NOMO-1 treated with dmso at 0.1 percent for 144 hours (cell line): ENCODE measurements at regions not wholly inside any gene's neighbourhood (a gene's known extent, or its start where the extent isn't known, plus 50 kb on each side); places are given as distances from the start of the nearest gene placed in this dataset.
A peak's percentile ranks its signal among the peaks of the same experiment; 100 is the strongest.
"Not testable (repeated sequence)": the region's sequence is repeated elsewhere in the genome, so short reads cannot be mapped to it uniquely, and the experiment has no call there.

Source experiments
- DNase-seq: peaks from one replicate; lab custom pipeline; 2025; ENCODE audit not compliant: unreplicated experiment; lab: John Stamatoyannopoulos, UW

DNA sequence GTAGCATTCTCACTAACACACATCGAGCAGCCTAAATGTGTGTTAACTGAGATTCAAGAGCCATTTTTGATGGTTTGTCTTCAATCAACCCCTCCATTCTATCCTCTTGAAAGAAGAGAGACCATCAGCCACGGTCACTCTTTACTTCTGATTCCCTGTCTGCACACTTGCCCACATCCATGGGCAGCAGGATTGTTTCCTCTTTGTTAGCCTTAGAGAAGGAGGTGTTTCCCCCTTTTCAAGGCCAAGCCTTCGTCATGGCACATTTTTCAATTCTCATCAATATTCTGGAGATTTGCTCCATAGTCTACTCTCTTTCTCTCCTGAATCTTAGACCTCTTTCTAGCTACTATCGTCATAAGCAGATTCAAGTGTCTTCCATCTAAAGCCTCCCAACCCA lies 522.4 kb upstream of the NAALADL2 start:
- no peak for DNase-seq

DNA sequence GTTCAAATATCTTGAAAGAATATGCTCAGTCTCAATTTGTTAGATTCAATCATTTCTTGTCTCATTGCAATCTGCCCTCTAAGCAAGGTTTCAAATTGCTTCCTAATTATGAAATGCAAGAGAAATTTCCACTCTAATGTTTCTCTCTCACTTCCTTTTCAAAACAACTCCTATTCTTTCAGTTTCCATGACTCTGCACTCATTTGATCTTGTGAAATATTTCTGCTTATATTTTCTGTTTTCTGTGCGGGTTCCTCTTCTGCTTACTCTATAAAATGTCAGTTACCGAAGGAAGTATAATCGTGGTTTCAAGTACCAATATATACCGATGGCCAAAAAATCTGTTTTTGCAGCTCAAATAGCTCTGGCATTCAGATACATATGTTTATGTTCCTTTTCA lies 521.9 kb upstream of the NAALADL2 start:
- peak; percentile 84 for DNase-seq

DNA sequence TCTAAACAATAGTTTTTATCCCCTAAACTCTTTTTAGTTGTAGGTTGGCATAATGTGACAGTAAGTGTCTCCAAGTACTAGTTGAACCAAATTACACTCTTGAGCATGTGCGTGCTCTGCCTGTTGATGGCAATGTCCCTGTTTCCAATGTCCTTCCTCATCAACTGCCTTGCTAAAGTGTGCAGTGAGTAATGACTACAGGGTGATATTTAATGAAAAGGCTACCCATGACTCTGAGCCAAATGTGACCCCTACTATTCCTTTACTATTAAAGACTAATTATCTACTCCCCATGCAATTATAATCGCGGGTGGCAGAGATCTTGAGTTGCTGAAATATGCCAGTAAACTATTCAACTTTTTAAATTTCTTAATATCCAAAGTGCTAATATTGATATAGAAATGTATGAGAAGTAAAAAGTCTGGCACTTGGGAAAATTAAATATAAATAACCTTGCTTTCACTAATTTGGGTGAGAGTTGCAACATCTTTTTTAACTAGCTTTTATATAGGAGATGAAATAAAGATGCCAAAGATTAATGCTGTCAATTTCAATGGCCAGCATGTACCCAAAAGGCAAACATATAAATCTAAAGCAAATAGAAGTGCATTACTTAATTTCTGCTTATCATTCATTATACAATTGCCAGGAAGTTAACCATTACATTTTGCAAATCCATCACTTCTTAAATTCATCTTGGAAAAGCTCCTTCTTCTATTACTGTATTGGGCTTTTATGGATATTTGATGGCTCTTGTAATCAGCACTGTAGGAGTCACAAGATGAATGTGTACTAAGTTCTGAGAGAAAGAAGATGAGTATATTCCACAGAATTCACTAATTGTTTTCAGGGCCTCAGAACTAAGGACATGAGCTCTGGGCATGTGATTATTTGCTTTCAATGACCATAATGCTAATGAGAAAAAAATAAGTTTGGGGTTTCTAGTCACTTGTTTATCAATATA lies 518.2 kb upstream of the NAALADL2 start:
- DNase-seq: no peak

DNA sequence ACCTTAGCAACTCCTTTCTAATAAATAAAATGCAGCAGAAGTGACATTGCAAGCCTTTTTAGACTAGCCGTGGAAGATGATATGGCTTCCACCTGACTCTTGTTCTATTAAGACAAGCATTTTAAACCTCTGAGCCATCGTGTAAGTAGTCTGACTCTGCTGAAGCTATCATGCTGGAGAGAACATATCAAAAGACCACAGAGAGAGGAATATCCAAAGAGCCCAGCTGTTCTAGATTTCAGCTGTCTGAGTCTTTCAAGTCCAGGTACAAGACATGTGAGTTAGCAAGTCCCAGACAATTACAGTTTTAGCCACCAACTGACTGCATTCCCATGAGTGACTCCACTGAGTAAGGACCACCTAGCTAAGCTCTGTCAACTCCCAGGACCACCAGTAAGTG lies 517.0 kb upstream of the NAALADL2 start:
- DNase-seq: no peak

DNA sequence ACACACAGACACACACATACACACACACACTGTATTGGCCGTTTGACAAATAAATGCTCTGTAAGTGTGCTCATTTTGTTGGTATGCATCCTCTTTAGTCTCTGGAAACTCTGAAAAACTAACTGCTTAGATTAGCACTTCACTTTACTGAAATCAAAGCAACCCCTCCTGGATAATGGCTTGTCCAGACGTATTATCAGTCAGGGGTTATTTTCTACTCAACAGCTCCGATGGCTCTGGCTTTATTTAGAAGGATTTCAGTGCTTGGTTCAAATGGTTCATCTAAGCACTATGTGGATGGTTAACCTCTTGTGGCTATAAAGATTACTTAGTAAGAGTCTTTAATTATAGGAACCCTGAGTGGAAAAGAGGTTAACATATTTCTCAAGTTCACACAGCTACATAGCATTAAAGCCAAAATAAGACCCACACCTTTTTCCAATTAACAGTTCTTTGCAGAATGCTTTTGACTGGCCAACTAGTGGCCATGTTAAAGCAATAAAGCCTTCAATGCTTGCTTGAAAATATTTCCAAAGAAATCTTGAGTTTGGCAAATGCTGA lies 516.1 kb upstream of the NAALADL2 start:
- DNase-seq: no peak

DNA sequence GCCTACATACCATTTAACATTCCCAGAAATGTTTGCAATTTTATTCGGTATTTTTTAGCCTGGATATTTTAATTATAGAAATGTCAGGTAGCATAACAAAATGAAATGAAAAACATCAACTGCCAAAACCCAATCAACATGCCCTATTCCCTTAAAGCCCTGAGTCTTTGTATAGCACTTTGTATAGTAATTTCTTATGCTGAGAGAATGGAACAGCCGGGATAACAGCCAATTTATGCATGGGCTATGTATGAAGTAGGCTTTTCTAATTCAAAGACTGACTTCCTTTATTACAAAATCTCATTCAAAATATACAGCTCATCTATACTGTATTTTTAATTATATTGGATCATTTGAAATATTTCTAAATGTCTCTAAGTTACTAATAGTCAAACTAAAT lies 513.0 kb upstream of the NAALADL2 start:
- no peak for DNase-seq

DNA sequence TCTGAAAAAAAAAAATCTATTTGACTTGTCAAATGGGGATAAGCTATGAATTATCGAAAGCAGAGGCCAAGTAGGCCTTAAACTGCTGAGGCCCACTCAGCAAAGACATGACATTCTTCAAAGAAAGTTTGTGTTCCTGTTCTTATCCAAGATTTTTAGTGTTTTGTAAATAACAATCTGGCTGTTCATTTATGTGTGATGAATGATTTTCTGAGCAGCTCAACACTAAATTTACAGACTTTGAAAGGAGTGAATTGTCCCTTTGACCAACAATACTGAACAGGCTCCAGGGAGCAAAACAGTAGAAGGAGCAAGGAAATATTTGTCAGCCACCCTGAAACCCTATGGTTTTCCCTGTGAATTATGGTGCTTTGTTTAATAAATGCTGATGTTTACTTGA lies 512.6 kb upstream of the NAALADL2 start:
- no peak for DNase-seq

DNA sequence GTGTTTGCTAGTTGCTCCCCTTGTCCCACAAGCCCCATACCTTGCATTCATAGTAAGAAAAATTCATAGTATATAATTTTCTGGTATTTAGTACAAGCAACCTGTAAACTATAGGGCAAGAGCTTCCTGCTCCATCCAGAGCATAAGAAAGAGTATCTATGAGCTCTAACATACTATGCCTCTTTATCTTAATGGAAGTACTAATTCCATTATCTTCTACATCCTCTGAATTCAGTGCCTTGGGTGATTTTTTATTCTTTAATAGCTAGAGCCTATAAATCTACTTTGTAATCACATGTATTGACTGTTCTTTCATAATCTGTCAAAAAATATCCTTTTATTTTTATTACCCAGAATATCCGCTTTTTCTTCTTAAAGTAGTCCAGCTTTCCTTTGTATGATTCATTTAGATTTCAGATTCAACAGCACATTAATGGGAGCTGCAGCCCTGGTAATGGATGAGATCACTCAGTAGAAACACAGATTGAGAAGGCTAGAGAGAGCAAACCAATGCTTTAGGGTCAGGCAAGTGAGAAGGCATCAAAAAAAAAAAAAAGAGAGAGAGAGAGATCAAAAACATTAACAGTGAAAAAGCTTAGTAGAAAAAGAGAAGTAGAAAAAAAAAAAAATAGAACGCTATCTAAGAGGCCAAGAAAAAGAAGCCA lies 511.5 kb upstream of the NAALADL2 start:
- no peak for DNase-seq

DNA sequence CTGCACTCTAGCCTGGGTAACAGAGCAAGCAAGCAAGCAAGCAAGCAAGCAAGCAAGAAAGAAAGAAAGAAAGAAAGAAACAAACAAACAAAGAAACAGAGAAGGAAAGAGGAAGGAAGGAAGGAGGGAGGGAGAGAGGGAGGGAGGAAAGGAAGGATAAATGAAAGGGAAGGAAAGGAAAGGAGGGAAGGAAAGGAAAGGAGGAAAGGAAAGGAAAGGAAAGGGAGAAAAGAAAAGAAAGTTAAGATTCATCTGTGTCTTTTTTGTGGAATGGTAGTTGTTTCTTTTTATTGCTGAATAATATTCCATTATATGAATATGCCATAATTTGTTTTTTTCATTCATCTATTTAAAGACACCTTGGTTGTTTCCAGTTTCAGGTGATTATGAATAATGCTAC lies 506.9 kb upstream of the NAALADL2 start:
- DNase-seq: no peak

DNA sequence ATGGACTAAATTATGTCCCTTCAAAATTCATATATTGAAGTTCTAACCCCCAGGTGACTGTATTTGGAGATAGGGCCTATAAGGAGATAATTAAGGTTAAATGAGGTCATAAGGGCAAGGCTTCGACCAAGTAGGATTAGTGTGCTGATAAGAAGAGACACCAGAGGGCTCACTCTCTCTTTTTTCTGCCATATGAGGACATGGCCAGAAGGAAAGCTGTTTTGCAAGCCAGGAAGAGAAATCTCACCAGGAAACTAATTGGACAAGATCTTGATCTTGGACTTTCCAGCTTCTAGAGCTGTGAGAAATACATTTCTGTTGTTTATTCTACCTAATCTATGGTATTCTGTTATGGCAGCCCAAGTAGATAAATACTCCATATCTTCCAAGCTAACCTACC lies 503.6 kb upstream of the NAALADL2 start:
- no peak for DNase-seq

DNA sequence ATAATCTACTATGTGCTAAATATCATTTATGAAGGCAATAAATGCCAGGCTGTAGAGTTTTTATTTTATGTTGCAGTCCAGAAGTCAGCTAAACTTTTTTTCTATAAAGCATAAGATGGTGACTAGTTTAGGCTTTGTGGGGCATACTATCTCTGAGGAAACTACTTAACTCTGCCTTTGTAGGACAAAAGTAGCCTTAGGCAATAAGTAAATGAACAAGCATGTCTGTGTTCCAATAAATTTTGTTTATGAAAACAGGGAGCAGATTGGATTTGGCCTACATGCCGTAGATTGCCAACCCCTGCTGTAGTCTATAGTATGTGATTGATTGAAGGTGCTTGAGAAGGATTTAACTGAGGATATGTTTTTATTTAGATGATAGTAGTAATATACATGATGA lies 502.5 kb upstream of the NAALADL2 start:
- no peak for DNase-seq

DNA sequence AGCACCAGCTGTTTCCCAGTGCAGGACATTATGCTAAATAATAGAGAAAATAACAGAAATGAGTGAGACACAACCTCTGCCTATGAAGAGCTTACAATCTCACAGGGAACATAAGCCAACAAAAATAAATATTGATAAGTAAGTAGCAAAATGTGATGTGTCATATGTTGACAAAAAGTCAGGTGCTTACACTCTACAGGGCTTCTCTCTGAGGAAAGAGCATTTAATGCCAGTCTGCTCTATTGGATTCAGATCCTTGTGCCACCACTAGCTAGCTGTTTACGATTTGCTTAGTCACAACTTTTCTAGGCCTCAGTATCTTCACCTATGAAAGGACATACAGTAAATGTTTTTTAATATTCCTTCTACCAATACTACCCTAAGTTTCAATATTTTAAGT lies 500.9 kb upstream of the NAALADL2 start:
- DNase-seq: no peak

DNA sequence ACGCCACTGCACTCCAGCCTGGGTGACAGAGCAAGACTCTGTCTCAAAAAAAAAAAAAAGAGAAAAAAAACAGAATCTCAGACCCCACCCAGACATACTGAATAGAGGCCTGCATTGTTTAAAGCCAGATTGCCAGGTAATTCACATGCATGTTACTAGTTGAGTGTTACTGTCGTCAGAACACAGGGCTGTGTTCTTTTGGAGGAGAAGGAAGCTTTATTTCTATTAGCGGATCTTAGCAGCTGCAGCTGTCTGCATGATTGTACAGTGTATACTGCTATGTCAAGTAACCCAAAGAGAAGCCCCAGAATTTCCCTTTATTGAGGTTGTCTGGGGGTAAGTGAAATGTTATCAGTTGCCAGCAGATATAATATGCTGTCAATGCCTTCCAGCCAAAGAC lies 496.6 kb upstream of the NAALADL2 start:
- no peak for DNase-seq

DNA sequence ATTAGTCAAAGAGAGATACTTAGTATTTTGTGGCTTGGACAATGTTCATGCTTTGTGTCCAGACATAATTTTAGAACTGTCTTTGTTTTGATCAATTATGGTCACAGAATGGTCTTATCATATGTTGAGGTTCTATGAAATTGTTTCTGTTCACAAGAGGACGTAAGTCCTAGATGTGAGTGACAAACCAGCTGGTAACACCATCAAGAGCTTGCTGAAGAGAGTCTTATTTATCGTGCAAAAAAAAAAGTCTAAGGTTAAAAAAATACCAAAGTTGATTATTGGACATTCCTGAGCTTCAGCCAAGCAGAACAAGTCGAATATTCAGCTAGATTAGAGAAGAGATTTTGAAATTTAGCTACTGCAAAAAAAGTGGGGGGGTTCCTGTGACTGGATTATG lies 495.9 kb upstream of the NAALADL2 start:
- no peak for DNase-seq

DNA sequence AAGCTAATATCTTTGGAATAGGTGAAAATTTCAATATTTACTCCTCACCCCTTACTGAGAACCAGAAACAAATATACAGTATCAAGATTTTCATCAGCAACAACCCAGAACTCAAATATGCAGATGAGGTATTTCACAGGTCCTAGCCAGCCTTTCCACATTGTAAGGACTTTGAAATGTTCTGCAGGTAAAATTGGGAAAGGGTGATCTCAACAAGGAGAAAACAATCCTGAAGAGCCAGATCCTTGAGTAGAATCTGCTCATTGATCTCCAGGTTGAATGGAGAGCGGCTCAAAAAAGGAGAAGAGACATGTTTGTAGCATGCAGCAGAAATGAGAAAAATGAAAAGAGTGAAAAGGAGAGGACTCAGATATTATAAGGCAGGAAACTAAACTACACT lies 493.3 kb upstream of the NAALADL2 start:
- no peak for DNase-seq

DNA sequence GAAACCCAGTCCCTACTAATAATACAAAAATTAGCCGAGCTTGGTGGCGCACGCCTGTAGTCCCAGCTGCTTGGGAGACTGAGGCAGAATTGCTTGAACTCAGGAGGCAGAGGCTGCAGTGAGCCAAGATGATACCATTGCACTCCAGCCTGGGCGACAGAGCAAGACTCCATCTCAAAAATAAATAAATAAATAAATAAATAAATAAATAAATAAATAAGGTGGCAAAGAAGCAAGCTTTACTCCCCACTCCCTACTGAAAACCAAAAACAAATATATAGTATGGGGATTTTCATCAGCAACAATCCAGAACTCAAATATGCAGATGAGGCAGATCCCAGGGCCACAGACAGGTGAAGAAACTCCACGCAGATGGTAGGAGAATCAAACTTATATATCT lies 492.2 kb upstream of the NAALADL2 start:
- not testable (repeated sequence) for DNase-seq

DNA sequence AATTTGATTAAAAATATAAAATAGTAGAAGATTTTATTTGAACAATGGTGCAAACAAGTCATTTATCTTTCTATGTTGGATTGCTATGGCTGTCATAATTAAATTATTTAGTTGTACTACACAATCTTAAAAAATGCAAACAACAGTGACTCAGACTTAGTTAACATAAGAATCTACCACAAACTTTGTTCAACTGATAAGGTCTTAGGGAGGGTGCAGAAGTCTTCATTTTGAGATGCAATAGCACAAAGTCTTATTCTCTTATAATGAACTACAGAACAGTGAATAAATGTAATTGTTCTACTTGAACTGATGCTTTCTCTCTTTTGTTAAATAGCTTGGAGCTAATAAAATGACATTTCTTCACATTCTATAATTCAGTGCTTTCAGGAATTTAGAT lies 482.8 kb upstream of the NAALADL2 start:
- DNase-seq: no peak

DNA sequence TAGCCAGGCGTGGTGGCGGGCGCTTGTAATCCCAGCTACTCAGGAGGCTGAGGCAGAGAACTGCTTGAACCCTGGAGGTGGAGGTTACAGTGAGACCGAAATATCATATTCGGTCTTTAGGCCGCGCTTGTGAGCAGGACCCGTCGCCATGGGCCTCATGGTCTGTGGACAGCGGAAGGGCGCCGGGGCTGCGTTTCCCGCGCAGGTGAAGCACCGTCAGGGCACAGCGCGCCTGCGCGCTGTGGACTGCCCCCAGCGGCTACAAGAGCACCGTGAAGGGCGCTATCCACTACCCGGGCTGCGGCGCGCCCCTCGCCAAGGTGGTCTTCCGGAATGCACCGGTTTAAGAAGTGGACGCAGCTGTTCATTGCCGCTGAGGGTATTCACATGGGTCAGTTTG lies 482.0 kb upstream of the NAALADL2 start:
- DNase-seq: no peak

DNA sequence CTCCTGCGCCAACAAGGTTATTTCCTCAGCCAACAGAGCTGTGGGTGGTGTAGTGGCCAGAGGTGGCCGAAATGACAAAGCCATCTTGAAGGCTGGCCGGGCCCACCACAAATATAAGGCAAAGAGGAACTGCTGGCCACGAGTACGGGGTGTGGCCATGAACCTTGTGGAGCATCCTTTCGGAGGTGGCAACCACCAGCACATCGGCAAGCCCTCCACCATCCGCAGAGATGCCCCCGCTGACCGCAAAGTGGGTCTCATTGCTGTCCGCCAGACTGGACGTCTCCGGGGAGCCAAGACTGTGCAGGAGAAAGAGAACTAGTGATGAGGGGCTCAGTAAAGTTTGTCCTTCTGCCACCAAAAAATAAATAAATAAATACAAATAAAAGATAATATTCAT lies 481.4 kb upstream of the NAALADL2 start:
- no peak for DNase-seq

DNA sequence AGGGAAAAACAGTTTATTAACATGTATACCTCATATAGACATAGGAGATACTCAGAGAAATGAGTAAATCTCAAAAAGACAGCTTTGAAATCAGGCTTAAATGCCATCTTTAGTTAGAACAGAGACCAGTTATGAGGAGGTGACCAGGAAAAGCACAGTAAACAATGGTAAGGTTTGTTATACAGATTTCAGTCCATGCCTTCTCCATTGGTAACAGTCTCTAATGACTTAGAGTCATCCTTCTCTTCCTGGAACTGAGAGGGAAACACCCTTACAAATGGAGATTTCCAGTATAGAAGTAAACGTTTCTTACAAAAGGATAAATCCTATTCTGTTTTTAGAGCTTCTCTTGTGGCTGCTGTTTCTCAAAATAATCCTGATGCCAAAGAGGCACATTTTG lies 476.3 kb upstream of the NAALADL2 start:
- DNase-seq: no peak

DNA sequence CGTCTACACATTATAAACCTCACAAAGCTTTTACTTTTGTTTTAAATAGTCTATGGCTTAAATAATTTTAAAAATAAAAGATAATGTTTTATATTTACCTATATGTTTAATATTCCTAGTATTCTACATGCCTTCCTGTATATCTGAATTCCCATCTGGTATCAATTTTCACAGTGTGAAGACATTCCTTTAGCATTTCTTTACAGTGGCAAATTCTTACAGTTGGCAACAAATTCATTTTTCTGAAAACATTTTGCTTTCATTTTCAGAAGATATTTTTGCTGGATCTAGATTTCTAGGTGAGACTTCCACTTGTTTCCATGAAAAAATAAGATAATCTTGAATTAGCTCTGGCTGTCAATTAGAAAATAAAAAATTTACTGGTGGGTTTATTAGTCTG lies 471.4 kb upstream of the NAALADL2 start:
- no peak for DNase-seq

DNA sequence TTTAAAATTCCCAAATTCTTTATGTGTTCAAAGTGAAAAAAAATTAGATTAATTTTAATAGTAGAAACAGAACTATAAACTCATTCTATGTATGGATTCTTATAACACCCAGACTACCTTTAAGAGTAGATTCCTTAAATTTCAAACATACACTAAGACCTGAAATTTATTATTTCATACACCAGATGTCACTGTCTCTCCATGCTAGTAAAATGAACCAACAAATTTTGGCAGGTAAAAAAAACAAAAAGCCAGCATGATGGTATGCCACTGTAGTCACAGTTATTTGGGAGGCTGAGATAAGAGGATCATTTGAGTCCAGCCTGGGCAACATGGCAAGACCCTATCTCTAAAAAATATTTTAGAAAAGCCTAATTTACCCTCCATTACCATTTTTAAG lies 461.3 kb upstream of the NAALADL2 start:
- DNase-seq: peak; percentile 15
